ENCODE measurements at regions not wholly inside any gene's neighbourhood (a gene's known extent, or its start where the extent isn't known, plus 50 kb on each side); places are given as distances from the start of the nearest gene placed in this dataset.

DNA sequence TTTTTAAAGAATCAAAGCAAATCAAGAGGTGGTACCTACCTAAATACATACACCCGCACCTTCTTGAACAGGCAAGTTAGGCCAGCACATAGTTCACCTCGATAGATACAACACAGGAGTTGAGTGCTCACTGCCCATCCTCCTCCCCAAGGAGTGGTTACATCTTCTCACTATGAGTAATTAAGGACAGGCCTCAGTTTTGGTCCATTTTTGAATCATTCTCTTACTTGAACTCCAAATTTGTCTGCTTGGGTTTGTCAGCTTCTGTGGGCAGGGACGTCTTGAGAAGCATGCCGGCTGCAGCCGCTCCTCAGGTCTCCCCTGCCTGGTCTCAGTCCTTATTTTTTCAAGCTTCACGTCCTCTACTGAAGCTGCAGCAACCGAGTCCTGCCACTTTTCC is 190.6 kb upstream of the RBPJ start:
- in situ Hi-C loops (cut with MboI; ENCODE audit: low sequenced_read_pairs) = no loop called here

GRCh38 chr4:26130841-26131432 is 189.9 kb upstream of the RBPJ start:
- in situ Hi-C loops (cut with MboI; ENCODE audit: low sequenced_read_pairs) = no loop called here

DNA sequence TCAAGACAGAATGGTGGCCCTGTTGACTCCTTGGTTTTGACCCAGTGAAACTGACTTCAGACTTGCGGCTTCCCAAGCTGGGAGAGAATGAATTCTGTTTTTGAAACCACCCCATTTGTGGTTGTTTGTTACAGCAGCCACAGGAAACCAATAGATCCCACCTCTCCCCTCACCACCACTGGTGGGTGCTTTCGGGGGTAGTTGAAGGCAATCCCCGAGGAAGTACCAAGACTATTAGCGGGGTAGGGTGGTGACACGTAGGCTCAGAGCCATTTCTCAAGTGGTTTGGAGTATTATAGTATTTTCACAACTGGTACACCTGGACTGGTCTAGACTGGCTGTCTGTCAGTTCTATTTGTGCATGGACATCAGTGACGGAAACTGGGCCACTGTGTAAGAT is 189.1 kb upstream of the RBPJ start:
- in situ Hi-C loops (cut with MboI; ENCODE audit: low sequenced_read_pairs) = no loop called here

DNA sequence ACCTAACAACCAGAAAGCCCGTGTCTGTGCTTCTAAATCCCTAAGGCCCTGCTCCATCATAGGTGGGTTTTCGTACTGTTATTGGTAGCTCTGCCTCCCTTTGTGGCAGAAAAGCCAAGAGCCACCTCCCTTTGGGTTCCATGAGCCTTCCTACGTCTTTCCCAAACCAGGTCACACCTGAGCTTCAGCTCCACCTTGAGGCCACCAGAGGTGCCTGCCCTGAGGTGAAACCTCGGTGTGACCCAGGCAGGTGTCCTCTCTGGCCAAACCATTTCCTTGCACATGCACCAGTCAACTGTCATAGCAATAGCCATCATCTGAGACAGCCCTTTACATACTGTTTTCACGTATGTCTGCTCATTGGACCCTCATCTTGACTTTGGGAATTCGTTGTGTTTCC is 188.0 kb upstream of the RBPJ start:
- in situ Hi-C loops (cut with MboI; ENCODE audit: low sequenced_read_pairs) = no loop called here

DNA sequence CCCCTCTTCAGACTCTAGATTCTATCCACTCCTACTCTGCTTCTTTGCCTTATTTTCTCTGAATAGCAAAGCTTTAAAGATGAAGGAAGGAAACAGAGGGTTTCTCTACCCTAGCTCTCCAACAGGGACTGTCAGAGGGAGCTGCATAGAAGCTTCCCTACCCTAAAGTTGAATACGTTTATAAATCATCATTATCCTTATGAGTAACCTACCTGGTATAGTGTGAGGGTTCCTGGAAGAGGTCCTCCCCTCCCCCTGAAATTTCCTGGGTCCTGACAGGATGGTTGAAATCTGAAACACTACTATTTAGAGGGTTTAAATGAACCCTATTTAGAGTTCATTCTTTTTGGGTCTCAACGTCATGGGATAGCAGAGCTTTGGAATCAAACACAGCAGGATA is 187.0 kb upstream of the RBPJ start:
- in situ Hi-C loops (cut with MboI; ENCODE audit: low sequenced_read_pairs) = no loop called here

DNA sequence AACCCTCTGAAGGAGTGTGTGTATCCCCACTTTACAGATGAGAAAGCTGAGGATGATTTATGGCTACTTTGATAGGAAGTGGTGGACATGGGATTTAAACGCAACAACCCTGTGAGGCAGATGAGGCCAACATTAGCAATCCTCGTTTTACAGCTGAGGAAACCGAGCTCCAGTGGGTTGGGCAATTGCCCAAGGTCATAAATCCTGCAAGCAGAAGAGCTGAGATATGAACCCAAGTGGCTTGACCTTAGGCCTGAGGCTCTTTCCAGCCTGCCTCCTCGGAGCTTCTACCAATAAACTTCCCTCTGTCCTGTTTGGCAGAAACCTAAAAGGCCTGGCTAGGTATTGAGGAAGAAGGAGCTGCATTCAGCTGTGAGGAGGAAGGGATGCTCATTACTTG is 185.5 kb upstream of the RBPJ start:
- in situ Hi-C loops (cut with MboI; ENCODE audit: low sequenced_read_pairs) = no loop called here

GRCh38 chr4:26136615-26137014 is 184.2 kb upstream of the RBPJ start:
- in situ Hi-C loops (cut with MboI; ENCODE audit: low sequenced_read_pairs) = no loop called here

DNA sequence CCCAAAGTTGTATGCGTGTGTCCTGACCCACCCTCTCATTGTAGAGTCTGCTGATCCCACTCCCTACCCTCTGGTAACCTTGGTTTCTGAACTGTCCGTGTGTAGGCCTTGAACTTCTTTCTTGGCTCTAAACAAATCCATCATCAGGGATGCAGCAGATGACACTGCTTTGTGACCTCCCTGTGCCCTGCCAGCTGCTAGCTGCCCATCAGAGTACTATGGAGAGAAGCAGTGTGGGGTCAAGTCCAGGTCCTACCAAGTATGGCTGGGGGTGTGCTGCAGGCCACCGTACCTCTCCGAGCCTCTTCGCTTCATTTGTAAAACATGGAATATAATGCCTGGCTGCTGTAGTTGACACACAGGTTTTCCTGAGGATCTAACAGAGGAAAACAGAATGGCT is 183.5 kb upstream of the RBPJ start:
- in situ Hi-C loops (cut with MboI; ENCODE audit: low sequenced_read_pairs) = no loop called here

GRCh38 chr4:26139310-26139924 is 181.4 kb upstream of the RBPJ start:
- in situ Hi-C loops (cut with MboI; ENCODE audit: low sequenced_read_pairs) = no loop called here

GRCh38 chr4:26140150-26140898 is 180.5 kb upstream of the RBPJ start:
- in situ Hi-C loops (cut with MboI; ENCODE audit: low sequenced_read_pairs) = no loop called here

- in situ Hi-C loops (cut with MboI; ENCODE audit: low sequenced_read_pairs) = no loop called here
These were observed 179.6 kb upstream of the RBPJ start for GRCh38 chr4:26141051-26141721.

DNA sequence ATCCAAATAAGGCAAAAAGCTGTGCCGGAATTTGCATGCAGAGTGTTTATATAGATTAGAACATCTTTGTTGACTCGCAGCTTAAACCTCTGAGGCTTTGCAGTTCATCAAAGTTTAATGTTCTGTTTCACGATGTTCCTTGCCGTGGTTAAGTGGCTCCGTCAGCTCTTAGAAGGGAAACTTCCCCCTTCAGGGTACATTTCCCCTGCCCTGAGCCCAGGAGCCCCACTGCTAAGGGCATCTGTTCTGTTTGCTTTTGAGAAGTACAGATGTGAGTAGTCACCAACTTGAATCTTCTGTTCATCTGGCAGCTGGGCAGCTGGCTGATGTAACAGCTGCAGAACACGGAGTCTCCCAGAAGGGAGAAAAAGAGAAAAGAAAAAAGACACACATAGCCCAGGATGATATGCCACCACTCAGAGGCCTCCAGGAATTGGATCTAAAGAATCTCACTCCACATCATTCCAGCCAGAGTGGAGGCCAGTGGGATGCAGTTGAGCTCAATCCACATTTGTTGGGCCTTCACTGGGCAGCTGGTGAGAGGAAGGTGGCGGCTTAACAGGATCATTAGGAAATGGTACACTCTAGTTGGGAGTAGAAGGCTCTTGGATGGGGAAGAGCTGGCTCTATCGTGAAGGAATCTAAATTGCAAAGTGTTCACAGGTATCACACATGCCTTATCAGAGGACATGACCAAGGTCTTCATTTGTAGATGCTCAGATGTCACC is 178.7 kb upstream of the RBPJ start:
- in situ Hi-C loops (cut with MboI; ENCODE audit: low sequenced_read_pairs) = no loop called here

GRCh38 chr4:26144526-26145155 is 176.2 kb upstream of the RBPJ start:
- in situ Hi-C loops (cut with MboI; ENCODE audit: low sequenced_read_pairs) = no loop called here

DNA sequence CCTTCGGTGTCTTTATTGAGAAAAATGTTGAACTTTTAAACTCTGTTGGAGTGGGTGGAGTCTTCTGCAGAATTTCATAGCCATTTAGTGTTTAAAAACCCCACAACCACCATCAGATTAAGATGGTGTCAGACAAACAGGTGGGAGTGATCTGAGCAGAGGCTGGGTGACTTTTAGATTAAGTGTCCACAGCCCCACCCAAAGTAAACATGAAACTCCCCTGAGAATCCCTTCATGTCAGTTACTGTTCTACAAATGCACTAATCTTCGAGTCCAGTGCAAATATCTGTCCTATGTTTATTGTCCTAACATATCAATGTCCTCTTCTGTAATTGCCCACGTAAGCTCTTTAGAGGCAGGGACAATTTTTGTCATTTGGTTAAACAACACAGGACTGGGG is 175.6 kb upstream of the RBPJ start:
- in situ Hi-C loops (cut with MboI; ENCODE audit: low sequenced_read_pairs) = no loop called here

DNA sequence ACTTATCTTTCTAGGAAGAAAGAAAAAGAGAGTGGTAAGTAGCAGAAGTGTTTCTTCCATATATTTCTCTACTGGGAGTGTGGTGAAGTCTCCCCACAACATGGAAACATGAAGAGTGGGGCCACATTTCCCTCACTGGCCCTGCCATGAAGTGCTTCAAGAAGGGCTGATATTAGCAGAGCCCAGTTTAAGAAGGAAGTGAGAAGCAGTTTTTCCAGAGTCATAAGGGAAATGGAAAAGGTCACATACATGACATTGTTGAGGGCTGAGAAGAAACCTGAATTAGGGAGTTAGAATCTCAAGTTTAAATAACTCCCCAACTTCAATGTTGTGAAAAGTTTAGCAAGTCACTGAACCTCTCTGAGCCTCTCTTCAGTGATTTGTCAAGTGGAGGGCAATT is 171.9 kb upstream of the RBPJ start:
- in situ Hi-C loops (cut with MboI; ENCODE audit: low sequenced_read_pairs) = no loop called here

GRCh38 chr4:26150948-26151347 is 169.9 kb upstream of the RBPJ start:
- in situ Hi-C loops (cut with MboI; ENCODE audit: low sequenced_read_pairs) = no loop called here

- in situ Hi-C loops (cut with MboI; ENCODE audit: low sequenced_read_pairs) = no loop called here
These were observed 169.2 kb upstream of the RBPJ start for GRCh38 chr4:26151615-26152014.

GRCh38 chr4:26152056-26152455 is 168.8 kb upstream of the RBPJ start:
- in situ Hi-C loops (cut with MboI; ENCODE audit: low sequenced_read_pairs) = no loop called here

GRCh38 chr4:26157541-26157940 is 163.3 kb upstream of the RBPJ start:
- in situ Hi-C loops (cut with MboI; ENCODE audit: low sequenced_read_pairs) = no loop called here

- in situ Hi-C loops (cut with MboI; ENCODE audit: low sequenced_read_pairs) = no loop called here
These were observed 160.2 kb upstream of the RBPJ start for GRCh38 chr4:26160591-26160990.

All from HL-60/S4 (cell line).